ENCODE measurements at regions not wholly inside any gene's neighbourhood (a gene's known extent, or its start where the extent isn't known, plus 50 kb on each side); places are given as distances from the start of the nearest gene placed in this dataset.
"Not testable (repeated sequence)": the region's sequence is repeated elsewhere in the genome, so short reads cannot be mapped to it uniquely, and the experiment has no call there.

DNA sequence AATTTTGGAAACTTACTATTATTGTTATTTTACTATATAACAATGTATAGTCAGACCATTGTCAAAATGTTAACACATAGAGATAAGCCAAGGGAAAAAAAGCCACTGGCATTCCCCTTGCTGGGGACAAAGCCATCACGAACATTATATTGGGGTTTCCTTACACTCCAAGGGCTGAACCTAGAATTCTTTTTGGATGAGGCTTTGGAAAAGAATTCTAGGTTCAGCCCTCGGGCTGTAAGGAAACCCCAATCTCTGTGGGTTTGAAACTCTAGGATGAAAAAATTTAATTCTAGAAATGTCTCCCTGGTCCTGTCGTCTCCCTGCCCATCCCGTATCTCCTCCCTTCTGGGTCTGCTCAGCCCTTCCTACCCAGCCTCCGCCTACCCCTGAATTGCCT, 67.0 kb upstream of the SMAD6 start:
- DNase-seq (ENCODE audit: low read depth in 4 of 4, low spot score in 3 of 4), result no peak

DNA sequence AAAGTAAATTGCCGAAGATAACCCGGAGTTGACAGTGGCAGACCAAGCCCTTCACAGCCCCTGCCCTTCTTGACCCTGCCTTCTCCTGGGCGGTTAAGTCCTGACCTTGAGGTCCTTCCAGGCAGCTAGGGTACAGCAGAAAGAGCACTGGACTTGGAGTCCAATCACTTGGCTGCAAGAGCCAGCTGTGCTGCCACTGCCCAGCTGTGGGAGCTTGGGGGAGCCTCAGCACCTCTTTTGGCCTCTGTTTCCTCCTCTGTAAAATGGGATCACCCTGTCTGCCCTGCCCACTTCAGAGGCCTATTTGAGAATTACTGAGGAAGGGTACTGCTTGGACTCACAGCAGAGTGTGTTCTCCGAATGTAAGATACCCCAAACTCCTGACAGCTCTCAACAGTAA, 66.2 kb upstream of the SMAD6 start:
- DNase-seq (ENCODE audit: low read depth in 4 of 4, low spot score in 3 of 4), result no peak

GRCh38 chr15:66637044-66637443, 65.0 kb upstream of the SMAD6 start:
- not testable (repeated sequence) for DNase-seq (ENCODE audit: low read depth in 4 of 4, low spot score in 3 of 4)

- no peak for DNase-seq (ENCODE audit: low read depth in 4 of 4, low spot score in 3 of 4)
These were observed 63.7 kb upstream of the SMAD6 start for GRCh38 chr15:66638377-66638776.

DNA sequence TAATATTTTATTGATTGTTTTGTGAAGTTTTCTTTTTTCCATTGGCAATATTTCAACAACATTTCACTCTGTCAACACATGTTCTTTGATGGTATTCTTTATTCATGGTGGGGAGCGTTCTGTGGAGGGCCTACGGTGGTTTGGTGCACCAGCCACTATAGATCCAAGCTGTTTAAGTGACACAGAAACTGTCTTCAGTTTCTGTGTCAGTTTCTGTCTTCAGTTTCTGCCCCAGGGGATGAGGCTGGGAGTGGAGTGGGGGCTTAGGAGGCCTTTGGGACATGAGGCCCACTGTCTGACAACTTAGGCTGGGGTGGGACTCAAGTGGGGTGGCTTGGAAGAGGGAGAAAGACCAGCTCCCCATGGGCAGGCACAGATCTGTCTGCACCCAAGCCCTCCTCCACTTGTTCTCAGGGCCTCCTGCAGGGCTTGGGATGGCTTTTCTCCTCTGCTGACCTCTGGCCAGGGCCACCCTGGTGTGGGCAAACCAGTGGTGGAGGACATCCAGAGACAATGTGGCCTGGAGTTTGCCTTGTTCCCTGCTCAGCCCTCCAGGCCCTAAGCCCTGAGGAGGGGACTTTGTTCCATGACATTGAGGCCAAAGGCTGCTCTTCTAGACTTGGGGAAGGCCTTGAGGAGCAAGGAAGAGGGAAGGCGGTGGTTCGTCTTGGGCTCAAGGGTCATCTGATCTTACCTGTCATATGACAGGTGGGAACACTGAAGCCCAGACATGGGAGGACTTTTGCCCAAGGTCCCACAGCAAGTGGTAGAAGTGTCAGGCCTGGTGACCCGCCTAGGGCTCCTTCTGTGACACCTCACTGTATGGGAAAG, 60.3 kb upstream of the SMAD6 start:
- no peak for DNase-seq (ENCODE audit: low read depth in 4 of 4, low spot score in 3 of 4)

DNA sequence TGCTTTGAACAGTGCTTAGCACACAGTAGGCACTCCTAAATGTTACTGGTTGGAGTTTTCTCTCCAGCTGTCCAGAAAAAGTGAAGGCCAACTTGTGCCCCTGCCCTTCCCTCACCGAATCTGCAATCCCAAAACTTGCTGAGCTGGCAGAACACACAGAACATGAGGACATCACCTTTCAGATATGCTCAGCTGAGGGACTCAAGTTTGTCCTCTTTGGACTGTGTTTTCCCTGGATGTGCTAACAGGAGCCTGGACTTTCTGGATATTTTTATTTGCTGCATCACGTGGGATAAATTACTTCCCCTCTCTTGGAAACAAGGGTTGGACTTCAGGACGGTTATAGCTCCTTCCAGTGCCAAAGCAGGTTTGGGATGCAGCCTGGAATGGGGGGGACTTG, 59.5 kb upstream of the SMAD6 start:
- no peak for DNase-seq (ENCODE audit: low read depth in 4 of 4, low spot score in 3 of 4)

- no peak for DNase-seq (ENCODE audit: low read depth in 4 of 4, low spot score in 3 of 4)
These were observed 59.0 kb upstream of the SMAD6 start for GRCh38 chr15:66643033-66643432.

DNA sequence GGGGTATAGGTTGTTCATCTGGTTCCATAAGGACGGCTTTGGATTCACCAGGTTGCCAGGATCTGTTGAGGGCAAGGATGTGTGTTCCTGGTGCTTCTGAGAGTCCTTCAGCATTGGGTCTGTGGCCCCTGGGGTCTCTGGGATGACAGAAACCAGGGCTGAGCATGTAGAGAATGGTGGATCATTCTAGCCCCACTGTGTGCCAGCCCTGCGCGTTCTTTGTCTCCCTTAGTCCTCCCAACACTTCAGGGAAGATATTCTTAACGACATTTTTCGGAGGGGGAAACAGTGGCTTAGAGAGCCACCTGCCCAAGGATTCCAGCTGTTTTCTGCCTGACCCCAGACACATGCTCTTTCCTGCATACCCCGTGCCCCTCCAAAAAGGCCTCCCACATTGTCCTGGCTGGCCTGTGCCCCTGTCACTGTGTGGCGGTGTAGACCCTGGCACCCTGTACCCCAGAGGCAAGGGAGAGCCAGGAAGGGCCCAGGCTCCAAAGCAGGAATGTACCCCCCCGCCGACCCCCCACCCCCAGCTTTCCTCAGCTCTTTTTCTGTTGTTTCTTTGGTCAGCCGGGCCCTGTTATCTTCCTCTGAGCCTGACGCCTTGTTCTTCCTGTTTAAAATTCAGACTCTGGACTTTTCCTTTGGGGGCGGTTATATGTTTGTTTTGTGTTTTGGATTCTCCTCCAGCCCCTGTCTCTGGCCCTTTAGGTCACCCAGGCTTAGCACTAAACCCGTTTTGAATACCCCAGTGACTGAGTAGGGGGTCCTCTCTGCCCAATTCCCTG, 57.8 kb upstream of the SMAD6 start:
- DNase-seq (ENCODE audit: low read depth in 4 of 4, low spot score in 3 of 4), result no peak

DNA sequence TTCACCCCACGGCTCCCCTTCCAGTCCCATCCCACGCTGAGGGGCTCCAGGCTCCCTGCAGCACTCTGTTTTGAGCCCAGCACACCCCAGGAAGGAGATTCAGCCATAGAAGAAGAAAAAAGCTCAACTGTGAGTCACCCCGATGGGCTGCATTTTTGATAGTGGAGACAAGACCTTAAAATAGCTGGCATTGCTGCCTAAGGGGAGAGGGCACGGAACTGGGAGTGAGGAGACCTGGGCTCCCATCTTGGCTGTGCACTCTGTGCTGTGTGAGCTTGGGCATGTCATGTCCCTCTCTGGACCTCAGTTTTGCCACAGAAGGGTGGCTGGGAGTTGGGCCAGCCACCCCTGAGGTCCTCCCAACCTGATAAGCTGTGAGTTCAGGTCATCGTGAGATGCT, 57.2 kb upstream of the SMAD6 start:
- no peak for DNase-seq (ENCODE audit: low read depth in 4 of 4, low spot score in 3 of 4)

DNA sequence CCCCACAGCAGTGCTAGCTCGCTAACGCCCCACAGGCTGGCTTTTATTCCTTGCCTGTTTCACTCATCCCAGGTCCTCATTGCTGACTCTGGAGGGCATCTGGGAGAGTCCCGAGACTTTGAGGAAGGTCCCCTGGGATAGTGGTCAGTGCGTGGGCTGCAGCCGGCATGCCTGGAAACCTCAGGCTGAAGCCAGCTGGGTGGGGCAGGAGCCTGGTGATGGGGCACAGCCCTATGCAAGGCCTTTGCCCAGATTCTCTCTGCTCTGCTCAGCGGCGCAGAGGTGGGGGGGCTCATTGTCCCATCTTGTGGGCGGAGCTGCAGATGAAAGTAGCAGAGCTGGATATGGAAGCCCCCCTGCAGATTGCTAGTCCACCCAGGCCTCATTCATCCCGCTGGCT, 55.7 kb upstream of the SMAD6 start:
- DNase-seq (ENCODE audit: low read depth in 4 of 4, low spot score in 3 of 4), result no peak

DNA sequence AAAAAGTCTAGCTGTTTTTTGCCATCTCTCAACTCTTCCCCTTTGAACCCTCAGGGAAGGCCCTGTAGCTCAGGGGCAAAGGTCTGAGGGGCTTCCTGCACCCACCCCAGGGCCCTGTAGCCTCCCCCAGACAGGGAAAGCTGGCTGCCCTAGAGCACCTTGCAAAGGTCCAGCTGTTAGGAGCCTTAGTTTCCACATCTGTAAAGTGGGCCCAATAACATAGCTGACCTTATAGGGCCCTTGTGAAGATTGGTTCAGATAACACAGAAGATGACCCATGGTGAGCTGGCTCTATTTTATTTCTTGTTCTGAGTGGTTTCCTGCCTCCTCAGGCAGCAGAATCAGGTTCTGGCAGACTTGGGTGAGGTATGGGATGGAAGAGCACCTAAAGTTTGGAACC, 55.2 kb upstream of the SMAD6 start:
- DNase-seq (ENCODE audit: low read depth in 4 of 4, low spot score in 3 of 4), result no peak

- DNase-seq (ENCODE audit: low read depth in 4 of 4, low spot score in 3 of 4), result no peak
These were observed 54.7 kb upstream of the SMAD6 start for GRCh38 chr15:66647358-66647757.

- no peak for DNase-seq (ENCODE audit: low read depth in 4 of 4, low spot score in 3 of 4)
These were observed 53.4 kb upstream of the SMAD6 start for GRCh38 chr15:66648588-66648987.

DNA sequence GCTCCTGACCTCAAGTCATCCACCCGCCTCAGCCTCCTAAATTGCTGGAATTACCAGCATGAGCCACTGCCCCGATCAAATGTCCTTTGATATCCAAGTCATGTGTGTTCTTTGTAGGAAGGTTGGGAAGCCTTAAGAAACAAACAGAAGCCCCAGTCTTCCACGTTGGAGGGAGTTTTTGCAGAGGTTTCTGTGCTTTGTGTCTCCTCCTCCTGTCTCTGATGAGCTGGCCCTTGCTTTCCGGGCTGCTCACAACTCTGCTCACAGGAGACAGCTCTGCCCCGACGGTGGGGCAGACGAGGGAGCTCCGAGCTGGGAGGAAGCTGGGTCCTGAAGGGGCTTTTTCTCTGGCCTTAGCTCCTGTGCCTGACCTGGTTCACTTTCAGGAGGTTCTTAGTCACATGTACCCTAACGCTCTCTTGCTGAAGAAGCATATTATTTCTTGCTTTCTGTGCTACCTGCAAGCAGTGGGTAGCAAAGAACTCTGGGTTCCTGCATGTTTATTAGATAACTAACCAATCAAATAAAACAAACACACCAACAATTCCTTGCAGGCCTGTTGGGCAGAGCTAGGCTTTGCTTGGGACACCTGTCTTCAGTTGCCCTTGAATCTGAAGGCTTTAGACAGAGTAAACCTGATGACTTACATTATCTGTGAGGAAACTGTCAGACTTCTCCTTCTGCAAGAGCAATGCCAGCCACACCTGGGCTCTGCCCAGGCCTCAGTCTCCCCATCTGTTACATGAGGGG, 52.6 kb upstream of the SMAD6 start:
- no peak for DNase-seq (ENCODE audit: low read depth in 4 of 4, low spot score in 3 of 4)

DNA sequence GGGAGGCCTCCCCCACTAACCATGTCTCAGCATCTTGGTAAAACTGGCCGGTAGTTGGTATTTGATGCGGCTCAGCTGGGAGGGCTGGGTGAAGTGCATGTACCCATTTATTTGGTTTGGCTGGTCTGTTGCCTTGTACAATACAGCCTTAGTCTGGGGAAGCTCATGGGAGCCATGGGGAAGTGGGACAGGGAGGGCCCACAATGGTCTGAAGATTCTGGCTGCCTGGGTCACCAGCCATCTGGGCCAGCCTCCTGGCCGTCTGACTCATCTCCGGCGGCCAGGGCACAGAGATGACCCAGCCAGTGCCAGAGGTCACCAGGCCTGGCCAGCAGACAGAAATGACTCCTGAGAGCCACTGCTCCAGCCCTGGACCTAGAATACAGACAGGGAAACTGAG, 51.6 kb upstream of the SMAD6 start:
- DNase-seq (ENCODE audit: low read depth in 4 of 4, low spot score in 3 of 4), result no peak

DNA sequence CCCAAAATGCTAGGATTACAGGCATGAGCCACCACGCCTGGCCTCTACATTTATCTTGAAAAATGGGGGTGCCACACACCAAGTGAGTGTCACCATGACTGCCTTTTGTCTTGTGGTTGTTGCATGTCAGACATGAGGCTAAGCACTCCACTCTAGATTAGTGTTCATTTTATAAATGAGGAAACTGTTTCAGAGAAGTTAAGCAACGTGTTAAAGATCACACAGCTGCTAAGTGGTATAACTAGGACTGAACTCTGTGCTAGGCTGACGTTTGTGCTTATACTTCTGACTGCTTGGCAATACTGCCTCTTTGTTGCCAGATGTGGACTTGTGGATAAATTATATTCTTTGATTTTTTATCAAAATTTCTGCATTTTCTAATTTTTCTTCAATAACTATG, 50.8 kb upstream of the SMAD6 start:
- no peak for DNase-seq (ENCODE audit: low read depth in 4 of 4, low spot score in 3 of 4)

GRCh38 chr15:66651913-66652642, 50.0 kb upstream of the SMAD6 start:
- no peak for DNase-seq (ENCODE audit: low read depth in 4 of 4, low spot score in 3 of 4)

Data from left renal pelvis (tissue), 4 donors.